SK-N-SH treated with all-trans-retinoic acid at 6 μM for 48 hours (cell line): ENCODE measurements at regions not wholly inside any gene's neighbourhood (a gene's known extent, or its start where the extent isn't known, plus 50 kb on each side); places are given as distances from the start of the nearest gene placed in this dataset.

Source experiments
- ARNTL ChIP-seq: fragments of 450-650 bp; formaldehyde crosslinking; IDR thresholded peaks from 2 replicates; pipeline ENCODE4 v1.5.0; 2020; ENCODE audit warnings: low read depth, mild to moderate bottlenecking, moderate library complexity, borderline replicate concordance
- CREB5 ChIP-seq: fragments of 250-450 bp; sonication (Bioruptor Pico); IDR thresholded peaks from 2 replicates; pipeline ENCODE4 v1.5.1; 2020; ENCODE audit warnings: low read depth, mild to moderate bottlenecking, moderate library complexity
- CSRNP3 ChIP-seq: fragments of 250-450 bp; sonication (Bioruptor Pico); IDR thresholded peaks from 2 replicates; pipeline ENCODE4 v1.5.1; 2021; ENCODE audit warnings: mild to moderate bottlenecking, moderate library complexity
- ESRRG ChIP-seq: fragments of 250-450 bp; sonication (Bioruptor Pico); IDR thresholded peaks from 2 replicates; pipeline ENCODE4 v1.6.1; 2021; ENCODE audit warnings: mild to moderate bottlenecking
- GLIS3 ChIP-seq: fragments of 250-450 bp; sonication (Bioruptor Pico); IDR thresholded peaks from 2 replicates; pipeline ENCODE4 v1.5.0; 2020; ENCODE audit warnings: mild to moderate bottlenecking, moderate library complexity
- ISL1 ChIP-seq: fragments of 250-450 bp; sonication (Bioruptor Pico); IDR thresholded peaks from 2 replicates; pipeline ENCODE4 v2.1.2; 2022; ENCODE audit warnings: mild to moderate bottlenecking, moderate library complexity
- PATZ1 ChIP-seq: fragments of 250-450 bp; sonication (Bioruptor Pico); IDR thresholded peaks from 2 replicates; pipeline ENCODE4 v1.8.0; 2020; ENCODE audit warnings: mild to moderate bottlenecking, moderate library complexity, borderline replicate concordance
- POU6F1 ChIP-seq: fragments of 250-450 bp; sonication (Bioruptor Pico); IDR thresholded peaks from 2 replicates; pipeline ENCODE4 v1.8.0; 2021; ENCODE audit warnings: low read depth, mild to moderate bottlenecking, moderate library complexity, borderline replicate concordance
- PPARA ChIP-seq: fragments of 250-450 bp; sonication (Bioruptor Pico); IDR thresholded peaks from 2 replicates; pipeline ENCODE4 v1.5.0; 2020; ENCODE audit warnings: mild to moderate bottlenecking, borderline replicate concordance
- RARB ChIP-seq: fragments of 250-450 bp; sonication (Bioruptor Pico); IDR thresholded peaks from 2 replicates; pipeline ENCODE4 v1.8.0; 2021; ENCODE audit warnings: mild to moderate bottlenecking, moderate library complexity
- ZFP3 ChIP-seq: fragments of 250-450 bp; sonication (Bioruptor Pico); IDR thresholded peaks from 2 replicates; pipeline ENCODE4 v1.5.0; 2020; ENCODE audit warnings: mild to moderate bottlenecking, moderate library complexity
- ZFP30 ChIP-seq: fragments of 450-650 bp; formaldehyde crosslinking; IDR thresholded peaks from 2 replicates; pipeline ENCODE4 v1.5.0; 2022; ENCODE audit warnings: mild to moderate bottlenecking, moderate library complexity
- ZNF565 ChIP-seq: fragments of 450-650 bp; formaldehyde crosslinking; conservative IDR thresholded peaks from 2 replicates; pipeline ENCODE4 v1.5.0; 2020; ENCODE audit warnings: low read depth, mild to moderate bottlenecking, moderate library complexity

- TF ChIP-seq ZFP3 (CRISPR knock-in tag) (no peak), ARNTL (no peak), CREB5 (CRISPR knock-in tag) (no peak), ZFP30 (CRISPR knock-in tag) (no peak), CSRNP3 (CRISPR knock-in tag) (no peak), PPARA (no peak), GLIS3 (CRISPR knock-in tag) (no peak), PATZ1 (CRISPR knock-in tag) (no peak), RARB (CRISPR knock-in tag) (no peak), ISL1 (no peak), ESRRG (CRISPR knock-in tag) (no peak), ZNF565 (CRISPR knock-in tag) (no peak), POU6F1 (no peak)
These were observed 84.8 kb upstream of the RALY start for GRCh38 chr20:33908868-33909267.
